Sigmoid colon (tissue), 4 donors: ENCODE measurements at regions not wholly inside any gene's neighbourhood (a gene's known extent, or its start where the extent isn't known, plus 50 kb on each side); places are given as distances from the start of the nearest gene placed in this dataset.

ENCODE experiments used
- POLR2A ChIP-seq, 2 donors: fragments of 450-650 bp; IDR thresholded peaks; one replicate each; pipeline ENCODE4 v1.6.1; 2016; ENCODE audit warnings: antibody characterized with exemption in 2 of 2, mild to moderate bottlenecking in 2 of 2, moderate library complexity in 2 of 2
- POLR2AphosphoS5 ChIP-seq, 4 donors: sonication (generic); formaldehyde crosslinking; IDR thresholded peaks; one replicate each; pipeline ENCODE4 v1.6.1; 2017; ENCODE audit warnings: antibody characterized with exemption in 4 of 4
- TF ChIP-seq, protein P1 (sequence below), 4 experiments: fragments of 450-650 bp in 3 of 4; fragments of 200-600 bp in 1 of 4; IDR thresholded peaks; one replicate each; pipeline ENCODE4 v1.5.1; 2016 to 2019; ENCODE audit warnings: antibody characterized with exemption in 4 of 4, mild to moderate bottlenecking in 3 of 4, moderate library complexity in 2 of 4

DNA sequence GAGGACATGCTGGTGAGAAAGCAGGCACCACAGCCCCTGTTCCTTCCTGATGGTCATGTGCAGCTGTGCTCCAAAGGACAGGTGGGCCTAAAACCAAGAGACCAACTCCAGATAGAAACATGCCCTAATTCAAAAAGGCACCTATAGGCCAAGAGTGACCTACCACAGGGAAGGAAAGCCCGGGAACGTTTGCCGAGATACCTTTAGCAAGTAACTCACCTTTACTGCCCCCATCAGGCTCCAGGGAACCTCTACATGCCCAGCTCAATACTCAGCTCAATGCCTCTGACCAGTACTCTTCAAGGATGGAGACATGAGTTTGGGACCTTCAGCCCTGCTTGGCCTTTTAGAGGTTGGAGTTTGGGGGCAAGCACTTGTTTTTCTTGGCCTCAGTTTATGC lies 172.8 kb upstream of the FSTL4 start:
- TF ChIP-seq, protein P1, sequence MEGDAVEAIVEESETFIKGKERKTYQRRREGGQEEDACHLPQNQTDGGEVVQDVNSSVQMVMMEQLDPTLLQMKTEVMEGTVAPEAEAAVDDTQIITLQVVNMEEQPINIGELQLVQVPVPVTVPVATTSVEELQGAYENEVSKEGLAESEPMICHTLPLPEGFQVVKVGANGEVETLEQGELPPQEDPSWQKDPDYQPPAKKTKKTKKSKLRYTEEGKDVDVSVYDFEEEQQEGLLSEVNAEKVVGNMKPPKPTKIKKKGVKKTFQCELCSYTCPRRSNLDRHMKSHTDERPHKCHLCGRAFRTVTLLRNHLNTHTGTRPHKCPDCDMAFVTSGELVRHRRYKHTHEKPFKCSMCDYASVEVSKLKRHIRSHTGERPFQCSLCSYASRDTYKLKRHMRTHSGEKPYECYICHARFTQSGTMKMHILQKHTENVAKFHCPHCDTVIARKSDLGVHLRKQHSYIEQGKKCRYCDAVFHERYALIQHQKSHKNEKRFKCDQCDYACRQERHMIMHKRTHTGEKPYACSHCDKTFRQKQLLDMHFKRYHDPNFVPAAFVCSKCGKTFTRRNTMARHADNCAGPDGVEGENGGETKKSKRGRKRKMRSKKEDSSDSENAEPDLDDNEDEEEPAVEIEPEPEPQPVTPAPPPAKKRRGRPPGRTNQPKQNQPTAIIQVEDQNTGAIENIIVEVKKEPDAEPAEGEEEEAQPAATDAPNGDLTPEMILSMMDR (IDR thresholded peaks at IDR 0.05): no peak
- no peak for TF ChIP-seq POLR2A (IDR thresholded peaks at IDR 0.05)
- TF ChIP-seq POLR2AphosphoS5 (IDR thresholded peaks at IDR 0.05): no peak
